Activated T-cell treated with anti-CD3 and anti-CD28 coated beads, Interleukin-2, amount 50 U/mL, for 72 hours (primary cell): ENCODE measurements at regions not wholly inside any gene's neighbourhood (a gene's known extent, or its start where the extent isn't known, plus 50 kb on each side); places are given as distances from the start of the nearest gene placed in this dataset.

ENCODE experiments used
- ATAC-seq, 2 donors: fragments of 150-1000 bp; cut with Tn5 transposase; replicated peaks in 1 of 2; 2 replicates each; pipeline ENCODE4 v1.10.0; 2021; ENCODE audit warnings: moderate library complexity in 2 of 2, mild to moderate bottlenecking in 1 of 2
- DNase-seq, 2 donors: peaks; one replicate each; pipeline ENCODE4 v3.0.0; 2021 to 2022; ENCODE audit warnings: mixed read lengths in 1 of 2
- H3K27ac Mint-ChIP-seq: one replicate; pipeline ENCODE4 v1.8.0; 2022; ENCODE audit warnings: mild to moderate bottlenecking, moderate library complexity, mixed read lengths
- H3K27me3 Mint-ChIP-seq: one replicate; pipeline ENCODE4 v1.8.0; 2022; ENCODE audit warnings: low read depth, mixed read lengths
- H3K36me3 Mint-ChIP-seq, 2 donors: one replicate each; pipeline ENCODE4 v1.8.0; 2022; ENCODE audit warnings: mixed read lengths in 2 of 2, mild to moderate bottlenecking in 1 of 2; ENCODE audit not compliant: insufficient read depth in 2 of 2
- H3K4me1 Mint-ChIP-seq: one replicate; pipeline ENCODE4 v1.8.0; 2022; ENCODE audit warnings: low read depth, mixed read lengths
- H3K4me3 Mint-ChIP-seq, 2 donors: one replicate each; pipeline ENCODE4 v1.8.0; 2022; ENCODE audit warnings: mild to moderate bottlenecking in 2 of 2, mixed read lengths in 2 of 2, moderate library complexity in 2 of 2
- H3K9me3 Mint-ChIP-seq, 2 donors: one replicate each; pipeline ENCODE4 v1.8.0; 2022; ENCODE audit warnings: mixed read lengths in 2 of 2

DNA sequence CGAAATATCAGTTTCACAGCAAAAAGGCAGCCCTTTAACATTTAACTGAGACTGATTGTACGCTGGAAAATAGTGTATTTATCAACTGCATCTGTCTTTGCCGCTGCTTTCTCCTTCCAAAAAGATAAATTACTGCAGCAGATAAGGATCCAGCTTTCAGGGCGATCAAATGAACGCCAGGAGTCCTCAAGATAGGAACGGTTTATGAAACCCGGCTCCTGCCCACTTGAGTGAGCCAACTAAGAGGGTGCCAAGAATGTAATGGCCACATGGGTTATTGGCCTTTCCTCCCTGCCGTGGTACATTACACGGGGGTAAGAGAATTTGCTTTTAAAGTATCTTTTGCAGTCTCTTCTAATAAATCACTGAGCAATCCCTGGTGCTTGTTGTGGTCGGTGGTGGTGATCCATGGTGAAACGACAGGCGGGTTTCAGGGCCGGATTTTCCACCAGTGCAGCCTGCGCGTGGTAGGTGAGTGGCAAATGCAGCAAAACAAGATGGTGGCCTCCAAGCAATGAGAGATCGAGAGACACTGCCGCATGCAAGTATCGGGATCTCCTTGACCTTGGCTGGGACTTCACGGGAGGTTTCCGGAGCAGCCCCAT lies 67.5 kb upstream of the IRX6 start:
- peaks cover 0 to 2% of the 10 kb centered on the region in 2 donors for H3K9me3 Mint-ChIP-seq
- DNase-seq = no peak
- H3K36me3 Mint-ChIP-seq = no peaks in the 10 kb centered on the region
- no peak overlapping the region for H3K27ac Mint-ChIP-seq
- H3K4me1 Mint-ChIP-seq = no peaks in the 10 kb centered on the region
- peaks cover 14% of the 10 kb centered on the region for H3K27me3 Mint-ChIP-seq
- H3K4me3 Mint-ChIP-seq = no peak overlapping the region
- ATAC-seq = no peak

DNA sequence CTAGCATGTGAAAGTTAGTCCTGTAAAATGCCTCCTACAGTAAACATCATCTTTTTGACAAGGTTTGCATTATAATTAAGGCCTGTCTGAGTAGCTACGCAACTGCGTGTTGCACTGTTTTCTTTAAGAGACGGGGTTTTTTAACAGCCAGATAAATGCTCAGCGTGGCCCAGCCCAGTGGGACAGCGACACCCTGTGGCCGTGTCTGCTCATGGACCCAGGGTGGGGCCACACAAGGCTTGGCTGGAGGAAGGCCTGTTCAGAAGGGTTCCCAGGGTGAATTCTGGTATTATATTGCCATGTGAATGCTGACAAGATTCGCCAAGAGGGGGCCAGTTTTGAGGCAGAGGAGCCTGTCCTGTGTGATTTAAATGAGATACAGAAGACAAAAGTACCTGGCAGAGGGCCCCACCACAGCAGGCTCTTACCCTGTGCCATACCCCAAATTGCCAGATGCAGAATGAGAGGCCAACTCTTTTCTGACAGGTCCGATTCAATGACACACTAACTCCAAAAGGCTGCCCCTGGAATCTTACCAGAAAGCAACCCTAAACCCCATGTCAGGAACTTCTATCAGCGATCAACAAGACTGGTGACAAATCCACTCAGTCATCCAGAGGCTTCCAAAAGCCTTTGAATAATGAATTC lies 65.9 kb upstream of the IRX6 start:
- peaks cover 0 to under 1% of the 10 kb centered on the region in 2 donors for H3K9me3 Mint-ChIP-seq
- H3K4me1 Mint-ChIP-seq = no peaks in the 10 kb centered on the region
- no peaks in the 10 kb centered on the region for H3K36me3 Mint-ChIP-seq
- ATAC-seq (peak; percentile 64 to 66), DNase-seq (peak; percentile 58 to 72)
- no peak overlapping the region for H3K4me3 Mint-ChIP-seq
- peaks cover 13% of the 10 kb centered on the region for H3K27me3 Mint-ChIP-seq
- peak overlapping the region; percentile 44 for H3K27ac Mint-ChIP-seq

DNA sequence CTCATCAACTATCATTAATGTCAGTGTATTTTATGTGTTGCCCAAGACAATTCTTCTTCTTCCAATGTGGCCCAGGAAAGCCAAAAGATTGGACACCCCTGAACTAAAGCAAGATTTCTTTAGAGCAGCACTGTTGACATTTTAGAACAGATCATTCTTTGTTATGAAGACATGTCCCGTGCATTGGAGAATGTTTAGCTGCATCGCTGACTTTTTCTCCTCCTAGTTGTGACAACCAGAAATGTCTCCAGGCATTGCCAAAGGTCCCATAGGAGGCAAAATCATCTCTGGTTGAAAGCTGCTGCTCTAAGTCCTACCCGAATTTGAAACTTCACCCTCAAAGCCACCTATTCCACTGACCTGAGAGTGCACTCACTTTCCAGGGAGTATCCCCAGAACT lies 62.7 kb upstream of the IRX6 start:
- Mint-ChIP-seq H3K4me1 (no peaks in the 10 kb centered on the region), H3K27ac (no peak overlapping the region), H3K9me3 (no peaks in the 10 kb centered on the region), H3K36me3 (no peaks in the 10 kb centered on the region), H3K27me3 (peaks cover 13% of the 10 kb centered on the region), H3K4me3 (no peak overlapping the region)
- no peak for DNase-seq
- ATAC-seq = no peak

DNA sequence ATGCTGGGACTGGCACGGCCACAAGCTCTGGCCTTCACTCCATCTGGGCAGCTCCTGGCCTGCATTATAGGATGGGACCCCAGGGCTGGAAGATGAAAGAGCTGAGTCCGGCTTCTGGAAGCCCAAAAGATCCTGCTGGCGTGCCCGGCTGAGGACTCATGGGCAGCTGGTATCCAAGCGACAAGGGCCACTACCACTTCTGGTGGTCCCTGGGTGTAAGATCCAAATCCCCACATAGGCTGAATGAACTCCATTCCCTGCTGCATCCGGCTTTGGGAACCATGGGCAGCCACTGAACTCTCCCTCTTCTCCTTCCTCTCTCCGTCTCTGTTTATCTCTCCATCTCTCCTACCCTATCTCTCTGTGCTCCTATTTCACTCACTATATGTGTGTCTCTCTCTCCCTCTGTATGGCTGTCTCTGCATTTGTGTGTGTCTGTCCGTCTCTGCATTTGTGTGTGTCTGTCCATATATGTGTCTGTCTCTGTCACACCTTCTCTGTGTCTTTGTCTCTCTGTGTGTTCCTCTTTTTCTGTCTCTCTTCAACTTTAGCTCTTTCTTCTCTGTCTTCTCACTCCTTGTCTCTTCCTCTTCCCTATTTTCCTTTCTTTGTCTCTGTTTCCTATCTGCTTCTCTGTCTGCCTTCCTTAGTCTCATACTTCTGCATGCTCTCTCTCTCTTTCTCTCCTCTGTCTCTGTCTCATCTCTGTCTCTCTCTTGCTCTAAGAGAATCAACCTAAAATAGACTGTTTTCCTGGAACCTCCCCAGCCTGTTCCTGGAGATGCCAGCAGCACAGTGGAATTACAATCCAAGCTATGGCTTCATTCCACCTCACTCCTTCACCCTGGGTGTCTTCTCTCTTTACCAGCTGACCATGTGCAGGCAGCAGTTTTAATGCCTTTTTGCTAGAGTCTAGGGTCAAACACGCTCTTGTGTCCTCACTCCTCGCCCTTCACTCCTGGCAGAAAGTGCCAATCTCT lies 60.4 kb upstream of the IRX6 start:
- peaks cover under 1% of the 10 kb centered on the region for H3K27me3 Mint-ChIP-seq

DNA sequence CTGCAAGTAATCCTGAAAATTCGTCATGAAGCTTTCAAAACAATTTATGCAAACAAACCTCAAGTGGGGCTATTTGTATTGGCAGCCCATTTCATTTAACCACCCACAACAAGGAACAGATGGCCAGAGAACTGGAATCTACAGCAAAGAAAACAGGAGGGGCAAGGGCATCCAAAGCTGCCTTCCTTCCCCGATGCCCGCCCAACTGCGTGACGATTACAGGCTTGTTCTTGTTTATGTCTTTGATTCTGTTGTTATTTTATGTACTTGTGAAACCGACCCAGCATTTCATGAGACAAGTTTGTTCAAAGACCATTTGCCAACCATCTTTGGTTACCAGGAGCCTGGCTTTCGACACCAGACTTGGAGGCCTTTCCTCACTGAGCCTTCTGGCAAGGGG lies 59.1 kb upstream of the IRX6 start:
- H3K27ac Mint-ChIP-seq = no peak overlapping the region
- no peak overlapping the region for H3K4me3 Mint-ChIP-seq
- H3K36me3 Mint-ChIP-seq = no peaks in the 10 kb centered on the region
- H3K9me3 Mint-ChIP-seq = no peaks in the 10 kb centered on the region
- peaks cover 11% of the 10 kb centered on the region for H3K27me3 Mint-ChIP-seq
- H3K4me1 Mint-ChIP-seq = no peaks in the 10 kb centered on the region
- ATAC-seq (no peak), DNase-seq (no peak)

More for the DNA sequence above, 60.4 kb upstream of the IRX6 start:
- Mint-ChIP-seq H3K27ac (no peak overlapping the region), H3K4me1 (no peaks in the 10 kb centered on the region), H3K9me3 (no peaks in the 10 kb centered on the region), H3K36me3 (no peaks in the 10 kb centered on the region), H3K4me3 (no peak overlapping the region)
- ATAC-seq = no peak
- DNase-seq = no peak

DNA sequence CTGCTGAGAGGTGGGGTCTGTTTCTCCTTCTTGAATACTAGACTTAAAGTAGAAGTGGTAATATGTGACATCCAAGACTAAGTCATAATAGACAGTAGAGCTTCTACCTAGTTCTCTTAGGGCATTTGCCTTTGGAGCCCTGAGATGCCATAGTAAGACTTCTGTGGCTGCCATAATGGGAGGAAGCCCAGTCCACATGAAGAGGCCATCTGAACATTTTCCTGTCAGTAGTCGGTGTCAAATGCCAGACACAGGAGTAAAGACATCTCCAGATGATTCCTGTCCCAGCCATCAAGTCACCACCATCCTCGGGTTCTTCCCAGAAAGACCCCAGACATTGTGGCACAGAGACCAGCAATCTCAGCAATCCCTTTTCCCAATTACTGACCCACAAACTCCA lies 58.1 kb upstream of the IRX6 start:
- no peaks in the 10 kb centered on the region for H3K4me1 Mint-ChIP-seq
- no peaks in the 10 kb centered on the region for H3K9me3 Mint-ChIP-seq
- no peak overlapping the region for H3K4me3 Mint-ChIP-seq
- no peak for DNase-seq
- H3K27me3 Mint-ChIP-seq = peaks cover 11% of the 10 kb centered on the region
- no peak overlapping the region for H3K27ac Mint-ChIP-seq
- H3K36me3 Mint-ChIP-seq = no peaks in the 10 kb centered on the region
- no peak for ATAC-seq

DNA sequence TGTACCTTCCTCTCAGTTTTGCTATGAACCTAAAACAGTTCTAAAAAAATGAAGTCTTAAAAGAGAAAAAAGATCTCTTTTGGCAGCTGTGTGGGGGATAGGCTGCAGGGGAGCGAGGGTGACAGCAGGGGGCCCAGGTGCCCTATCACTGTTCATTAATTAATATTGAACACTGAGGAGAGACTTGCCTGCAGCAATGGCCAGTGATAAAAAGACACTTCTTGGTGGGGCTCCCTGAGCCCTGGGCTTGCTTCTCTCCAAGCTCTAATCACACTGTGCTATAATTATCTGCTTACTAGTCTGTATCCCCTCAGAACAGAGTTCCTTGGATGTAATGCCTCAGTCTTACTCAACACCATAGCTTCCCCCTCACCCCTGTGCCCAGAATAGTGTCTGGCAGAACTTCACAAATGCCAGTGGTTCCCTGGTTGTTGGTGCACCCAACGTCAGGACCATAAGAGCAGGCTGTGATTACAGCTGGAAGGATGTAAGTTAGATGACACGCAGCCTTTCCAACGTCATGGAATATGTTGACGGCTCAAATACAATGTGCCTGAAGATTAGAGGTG lies 52.0 kb upstream of the IRX6 start:
- no peak overlapping the region for H3K4me3 Mint-ChIP-seq
- no peak for DNase-seq
- no peak overlapping the region for H3K27ac Mint-ChIP-seq
- no peak for ATAC-seq
- H3K4me1 Mint-ChIP-seq = no peaks in the 10 kb centered on the region
- no peaks in the 10 kb centered on the region for H3K9me3 Mint-ChIP-seq
- no peaks in the 10 kb centered on the region for H3K36me3 Mint-ChIP-seq
- H3K27me3 Mint-ChIP-seq = peaks cover 11% of the 10 kb centered on the region

DNA sequence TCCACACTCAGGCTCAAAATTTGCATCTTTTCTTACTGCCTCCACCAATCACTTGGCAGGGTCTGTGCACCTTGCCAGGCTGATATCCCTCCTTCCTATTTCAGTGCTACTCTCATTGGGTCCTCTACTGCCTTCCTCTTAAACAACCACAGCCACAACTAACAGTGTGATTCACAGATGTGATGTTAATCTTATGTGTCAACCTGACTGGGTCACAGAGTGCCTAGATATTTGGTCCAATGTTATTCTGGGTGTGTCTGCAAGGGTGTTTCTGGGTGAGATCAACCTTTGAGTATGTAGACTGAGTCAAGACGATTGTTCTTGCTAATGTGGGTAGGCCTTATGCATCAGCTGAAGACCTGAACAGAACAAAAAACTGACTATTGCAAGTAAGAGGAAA lies 51.3 kb upstream of the IRX6 start:
- Mint-ChIP-seq H3K27me3 (peaks cover 11% of the 10 kb centered on the region), H3K4me3 (no peak overlapping the region), H3K9me3 (no peaks in the 10 kb centered on the region), H3K27ac (no peak overlapping the region), H3K36me3 (no peaks in the 10 kb centered on the region), H3K4me1 (no peaks in the 10 kb centered on the region)
- DNase-seq = no peak
- ATAC-seq = no peak

DNA sequence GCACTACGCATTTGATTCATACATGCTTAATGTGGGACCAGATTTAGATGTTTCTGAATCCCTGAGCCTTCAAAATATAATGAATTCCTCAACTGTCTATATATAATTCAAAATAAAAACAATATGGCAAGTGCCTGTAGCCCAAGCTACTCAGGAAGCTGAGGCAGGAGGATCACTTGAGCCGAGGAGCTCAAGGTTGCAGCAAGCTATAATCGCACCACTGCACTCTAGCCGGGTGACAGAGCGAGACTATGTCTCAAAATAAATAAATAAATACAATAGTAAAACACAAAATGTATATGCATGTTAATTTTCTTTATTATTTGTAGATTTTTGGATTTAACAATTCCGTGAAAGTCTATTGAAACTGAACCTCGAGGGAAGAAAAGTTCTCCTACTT lies 50.6 kb upstream of the IRX6 start:
- DNase-seq (no peak), ATAC-seq (no peak)
- Mint-ChIP-seq H3K4me1 (no peaks in the 10 kb centered on the region), H3K9me3 (no peaks in the 10 kb centered on the region), H3K4me3 (no peak overlapping the region), H3K36me3 (no peaks in the 10 kb centered on the region), H3K27me3 (peaks cover 11% of the 10 kb centered on the region), H3K27ac (no peak overlapping the region)

DNA sequence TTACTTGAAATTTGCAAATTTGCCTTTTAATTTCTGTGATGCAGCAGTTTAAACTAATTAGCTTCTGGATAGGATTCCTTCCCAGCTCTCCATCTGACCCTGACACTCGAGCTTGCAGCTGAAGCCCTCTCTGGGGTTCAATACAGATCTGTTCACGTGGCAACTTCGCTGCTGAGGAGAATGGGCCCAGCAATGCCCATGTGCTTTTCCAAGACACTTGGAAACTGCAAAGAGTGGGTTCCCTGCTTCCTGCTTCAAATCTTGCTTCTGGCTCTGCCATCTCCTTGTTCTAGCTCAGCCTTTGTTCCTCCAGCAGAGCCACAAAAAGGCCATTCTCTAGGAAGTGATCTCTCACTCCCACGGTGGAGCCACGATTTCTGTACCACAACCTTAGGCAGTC lies 50.0 kb upstream of the IRX6 start:
- Mint-ChIP-seq H3K4me3 (no peak overlapping the region), H3K27ac (no peak overlapping the region), H3K36me3 (no peaks in the 10 kb centered on the region), H3K9me3 (no peaks in the 10 kb centered on the region), H3K27me3 (peaks cover 7% of the 10 kb centered on the region), H3K4me1 (no peaks in the 10 kb centered on the region)
- ATAC-seq (no peak), DNase-seq (no peak)
